HEK293 (cell line): ENCODE measurements at regions not wholly inside any gene's neighbourhood (a gene's known extent, or its start where the extent isn't known, plus 50 kb on each side); places are given as distances from the start of the nearest gene placed in this dataset.

Experiments used
- CTCF ChIA-PET: fragments of 350-600 bp; formaldehyde crosslinking; extraction: SDS; loops from one replicate; lab custom pipeline; 2021; ENCODE audit warnings: antibody characterized with exemption; lab: Yijun Ruan, JAX
- POLR2A ChIA-PET: fragments of 300-600 bp; formaldehyde crosslinking; extraction: SDS; loops from one replicate; lab custom pipeline; 2020; ENCODE audit warnings: antibody characterized with exemption, inconsistent platforms; lab: Yijun Ruan, JAX
- H3K27ac ChIP-seq: fragments of 200-500 bp; sonication (Bioruptor generic); 2 replicates; pipeline ENCODE4 v1.5.1; 2014; ENCODE audit warnings: low read depth, low read length, control low read depth, inconsistent platforms; ENCODE audit errors: extremely low read depth
- H3K36me3 ChIP-seq, 2 experiments: fragments of 200-500 bp in 1 of 2; sonication (Bioruptor generic) in 1 of 2; 1 replicate in 1 of 2; 2 replicates in 1 of 2; pipeline ENCODE4 v1.5.1; 2014 to 2017; ENCODE audit warnings: inconsistent platforms in 2 of 2, low read length in 2 of 2; ENCODE audit not compliant: control insufficient read depth in 2 of 2, insufficient read depth in 1 of 2
- H3K4me1 ChIP-seq: fragments of 200-500 bp; sonication (Bioruptor generic); 2 replicates; pipeline ENCODE4 v1.5.1; 2014; ENCODE audit warnings: mild to moderate bottlenecking, low read length, inconsistent platforms; ENCODE audit not compliant: control insufficient read depth, insufficient read depth
- H3K4me3 ChIP-seq: 2 replicates; pipeline ENCODE4 v1.5.1; 2011; ENCODE audit warnings: low read depth, mild to moderate bottlenecking, control low read depth, low read length, moderate library complexity
- H3K9me3 ChIP-seq: fragments of 200-500 bp; sonication (Bioruptor generic); 2 replicates; pipeline ENCODE4 v1.5.1; 2014; ENCODE audit warnings: low read depth, low read length, inconsistent platforms; ENCODE audit not compliant: control insufficient read depth, insufficient read depth
- HIC1 ChIP-seq: fragments of 450-650 bp; formaldehyde crosslinking; IDR thresholded peaks from 2 replicates; pipeline ENCODE4 v1.5.1; 2016; ENCODE audit warnings: missing biosample characterization, missing genetic modification characterization
- HOXA7 ChIP-seq: sonication (generic); formaldehyde crosslinking; IDR thresholded peaks from 2 replicates; pipeline ENCODE4 v1.8.1; 2022; ENCODE audit warnings: missing genetic modification reagents, borderline replicate concordance
- HOXD13 ChIP-seq: sonication (generic); formaldehyde crosslinking; IDR thresholded peaks from 2 replicates; pipeline ENCODE4 v1.8.0; 2022; ENCODE audit warnings: missing genetic modification reagents, borderline replicate concordance
- PRDM1 ChIP-seq: fragments of 450-650 bp; formaldehyde crosslinking; IDR thresholded peaks from 2 replicates; pipeline ENCODE4; 2016; ENCODE audit warnings: missing biosample characterization, missing genetic modification characterization
- TCF7L2 ChIP-seq: IDR thresholded peaks from 2 replicates; pipeline ENCODE4 v1.6.1; 2011; ENCODE audit warnings: low read depth, mild to moderate bottlenecking, inconsistent platforms, low read length, moderate library complexity, borderline replicate concordance
- ZBTB26 ChIP-seq: fragments of 450-650 bp; formaldehyde crosslinking; optimal IDR thresholded peaks from 2 replicates; pipeline ENCODE3; 2016; ENCODE audit warnings: missing biosample characterization, mild to moderate bottlenecking, missing genetic modification characterization
- ZBTB6 ChIP-seq: fragments of 450-650 bp; formaldehyde crosslinking; IDR thresholded peaks from 2 replicates; pipeline ENCODE4 v1.5.1; 2017; ENCODE audit warnings: missing biosample characterization, missing genetic modification characterization
- ZNF157 ChIP-seq: fragments of 450-650 bp; formaldehyde crosslinking; IDR thresholded peaks from 2 replicates; pipeline ENCODE4 v1.5.1; 2016; ENCODE audit warnings: missing biosample characterization, missing genetic modification characterization
- ZNF324 ChIP-seq: fragments of 450-650 bp; formaldehyde crosslinking; IDR thresholded peaks from 2 replicates; pipeline ENCODE4 v1.5.1; 2016; ENCODE audit warnings: missing biosample characterization, missing genetic modification characterization
- ZNF654 ChIP-seq: fragments of 450-650 bp; formaldehyde crosslinking; IDR thresholded peaks from 2 replicates; pipeline ENCODE4 v1.5.1; 2016; ENCODE audit warnings: low read depth, missing biosample characterization, missing genetic modification characterization
- ZNF843 ChIP-seq: fragments of 450-650 bp; formaldehyde crosslinking; IDR thresholded peaks from 2 replicates; pipeline ENCODE4 v1.5.1; 2016; ENCODE audit warnings: missing biosample characterization, missing genetic modification characterization
- ZXDB ChIP-seq: fragments of 450-650 bp; formaldehyde crosslinking; IDR thresholded peaks from 2 replicates; pipeline ENCODE4 v1.5.1; 2016; ENCODE audit warnings: missing biosample characterization, missing genetic modification characterization
- TF ChIP-seq, protein P1 (sequence below): fragments of 450-650 bp; formaldehyde crosslinking; IDR thresholded peaks from 2 replicates; pipeline ENCODE4 v1.5.1; 2016; ENCODE audit warnings: missing biosample characterization, missing genetic modification characterization, low read depth
- TF ChIP-seq, protein P2 (sequence below): fragments of 450-650 bp; formaldehyde crosslinking; IDR thresholded peaks from 2 replicates; pipeline ENCODE4 v1.5.1; 2016; ENCODE audit warnings: missing biosample characterization, missing genetic modification characterization, low read depth
- TF ChIP-seq, protein P3 (sequence below): fragments of 450-650 bp; formaldehyde crosslinking; IDR thresholded peaks from 2 replicates; pipeline ENCODE4 v1.5.1; 2016; ENCODE audit warnings: missing biosample characterization, missing genetic modification characterization

- Histone ChIP-seq H3K9me3 (no peaks in the 10 kb centered on the region), H3K36me3 (no peaks in the 10 kb centered on the region), H3K4me3 (no peak overlapping the region), H3K27ac (no peak overlapping the region), H3K4me1 (no peaks in the 10 kb centered on the region)
- TF ChIP-seq ZNF324 (tag by site-specific recombination) (no peak), TCF7L2 (no peak), ZNF843 (tag by site-specific recombination) (no peak), ZBTB6 (tag by site-specific recombination) (no peak), ZBTB26 (tag by site-specific recombination) (no peak), HIC1 (tag by site-specific recombination) (no peak), PRDM1 (tag by site-specific recombination) (no peak), HOXD13 (CRISPR knock-in tag) (no peak), ZNF157 (tag by site-specific recombination) (no peak), HOXA7 (CRISPR knock-in tag) (no peak)
- TF ChIP-seq, protein P1, sequence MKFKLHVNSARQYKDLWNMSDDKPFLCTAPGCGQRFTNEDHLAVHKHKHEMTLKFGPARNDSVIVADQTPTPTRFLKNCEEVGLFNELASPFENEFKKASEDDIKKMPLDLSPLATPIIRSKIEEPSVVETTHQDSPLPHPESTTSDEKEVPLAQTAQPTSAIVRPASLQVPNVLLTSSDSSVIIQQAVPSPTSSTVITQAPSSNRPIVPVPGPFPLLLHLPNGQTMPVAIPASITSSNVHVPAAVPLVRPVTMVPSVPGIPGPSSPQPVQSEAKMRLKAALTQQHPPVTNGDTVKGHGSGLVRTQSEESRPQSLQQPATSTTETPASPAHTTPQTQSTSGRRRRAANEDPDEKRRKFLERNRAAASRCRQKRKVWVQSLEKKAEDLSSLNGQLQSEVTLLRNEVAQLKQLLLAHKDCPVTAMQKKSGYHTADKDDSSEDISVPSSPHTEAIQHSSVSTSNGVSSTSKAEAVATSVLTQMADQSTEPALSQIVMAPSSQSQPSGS (tag by site-specific recombination): no peak
- TF ChIP-seq, protein P2, sequence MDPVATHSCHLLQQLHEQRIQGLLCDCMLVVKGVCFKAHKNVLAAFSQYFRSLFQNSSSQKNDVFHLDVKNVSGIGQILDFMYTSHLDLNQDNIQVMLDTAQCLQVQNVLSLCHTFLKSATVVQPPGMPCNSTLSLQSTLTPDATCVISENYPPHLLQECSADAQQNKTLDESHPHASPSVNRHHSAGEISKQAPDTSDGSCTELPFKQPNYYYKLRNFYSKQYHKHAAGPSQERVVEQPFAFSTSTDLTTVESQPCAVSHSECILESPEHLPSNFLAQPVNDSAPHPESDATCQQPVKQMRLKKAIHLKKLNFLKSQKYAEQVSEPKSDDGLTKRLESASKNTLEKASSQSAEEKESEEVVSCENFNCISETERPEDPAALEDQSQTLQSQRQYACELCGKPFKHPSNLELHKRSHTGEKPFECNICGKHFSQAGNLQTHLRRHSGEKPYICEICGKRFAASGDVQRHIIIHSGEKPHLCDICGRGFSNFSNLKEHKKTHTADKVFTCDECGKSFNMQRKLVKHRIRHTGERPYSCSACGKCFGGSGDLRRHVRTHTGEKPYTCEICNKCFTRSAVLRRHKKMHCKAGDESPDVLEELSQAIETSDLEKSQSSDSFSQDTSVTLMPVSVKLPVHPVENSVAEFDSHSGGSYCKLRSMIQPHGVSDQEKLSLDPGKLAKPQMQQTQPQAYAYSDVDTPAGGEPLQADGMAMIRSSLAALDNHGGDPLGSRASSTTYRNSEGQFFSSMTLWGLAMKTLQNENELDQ (tag by site-specific recombination): no peak
- ChIA-PET POLR2A (no interaction called here), CTCF (no interaction called here)
These were observed 277.0 kb upstream of the PCDH20 start for GRCh38 chr13:61692691-61693090.

- TF ChIP-seq ZNF654 (tag by site-specific recombination): peak; percentile 42
- TF ChIP-seq, protein P3, sequence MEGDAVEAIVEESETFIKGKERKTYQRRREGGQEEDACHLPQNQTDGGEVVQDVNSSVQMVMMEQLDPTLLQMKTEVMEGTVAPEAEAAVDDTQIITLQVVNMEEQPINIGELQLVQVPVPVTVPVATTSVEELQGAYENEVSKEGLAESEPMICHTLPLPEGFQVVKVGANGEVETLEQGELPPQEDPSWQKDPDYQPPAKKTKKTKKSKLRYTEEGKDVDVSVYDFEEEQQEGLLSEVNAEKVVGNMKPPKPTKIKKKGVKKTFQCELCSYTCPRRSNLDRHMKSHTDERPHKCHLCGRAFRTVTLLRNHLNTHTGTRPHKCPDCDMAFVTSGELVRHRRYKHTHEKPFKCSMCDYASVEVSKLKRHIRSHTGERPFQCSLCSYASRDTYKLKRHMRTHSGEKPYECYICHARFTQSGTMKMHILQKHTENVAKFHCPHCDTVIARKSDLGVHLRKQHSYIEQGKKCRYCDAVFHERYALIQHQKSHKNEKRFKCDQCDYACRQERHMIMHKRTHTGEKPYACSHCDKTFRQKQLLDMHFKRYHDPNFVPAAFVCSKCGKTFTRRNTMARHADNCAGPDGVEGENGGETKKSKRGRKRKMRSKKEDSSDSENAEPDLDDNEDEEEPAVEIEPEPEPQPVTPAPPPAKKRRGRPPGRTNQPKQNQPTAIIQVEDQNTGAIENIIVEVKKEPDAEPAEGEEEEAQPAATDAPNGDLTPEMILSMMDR: peak; percentile 26; the same call in 1 of the 2 replicates
- TF ChIP-seq ZXDB (tag by site-specific recombination): no peak
- ChIA-PET CTCF (interaction anchor here (0.6 to 1.2 kb wide), 3 partner anchors 20 to 400 kb away, joined by 3 to 5 read pairs (median 5); no protein-coding TSS in a partner anchor), POLR2A (no interaction called here)
These were observed 270.0 kb upstream of the PCDH20 start for GRCh38 chr13:61685682-61686012.

More at GRCh38 chr13:61685682-61686012, 270.0 kb upstream of the PCDH20 start:
- Histone ChIP-seq H3K27ac (no peak overlapping the region), H3K4me1 (no peaks in the 10 kb centered on the region), H3K4me3 (no peak overlapping the region), H3K9me3 (no peaks in the 10 kb centered on the region), H3K36me3 (no peaks in the 10 kb centered on the region)
